Liver (tissue), 3 donors: ENCODE measurements at regions not wholly inside any gene's neighbourhood (a gene's known extent, or its start where the extent isn't known, plus 50 kb on each side); places are given as distances from the start of the nearest gene placed in this dataset.
"Not testable (repeated sequence)": the region's sequence is repeated elsewhere in the genome, so short reads cannot be mapped to it uniquely, and the experiment has no call there.

Experiments used
- CTCF ChIP-seq: fragments of 150-350 bp; IDR thresholded peaks from 2 replicates; pipeline ENCODE4 v1.5.1; 2017; ENCODE audit warnings: improper control_type of control experiment, low read depth, low read length; ENCODE audit not compliant: missing input control
- EGR1 ChIP-seq, 2 donors: IDR thresholded peaks; 2 replicates each; pipeline ENCODE4 v1.6.1; 2016 to 2018; ENCODE audit warnings: antibody characterized with exemption in 2 of 2, low read depth in 2 of 2
- FOXA1 ChIP-seq: IDR thresholded peaks from 2 replicates; pipeline ENCODE4 v1.6.1; 2016; ENCODE audit warnings: antibody characterized with exemption
- GABPA ChIP-seq, 2 donors: IDR thresholded peaks in 1 of 2; conservative IDR thresholded peaks in 1 of 2; 2 replicates each; pipeline ENCODE4 v1.6.1; 2016; ENCODE audit warnings: antibody characterized with exemption in 2 of 2, mild to moderate bottlenecking in 1 of 2, moderate library complexity in 1 of 2
- HNF4A ChIP-seq, 2 donors: conservative IDR thresholded peaks; 2 replicates each; pipeline ENCODE4 v1.6.1; 2016; ENCODE audit warnings: antibody characterized with exemption in 2 of 2, mild to moderate bottlenecking in 2 of 2
- MAX ChIP-seq: IDR thresholded peaks from 2 replicates; pipeline ENCODE4 v1.6.1; 2016; ENCODE audit warnings: antibody characterized with exemption
- RAD21 ChIP-seq, 2 donors: IDR thresholded peaks; 2 replicates each; pipeline ENCODE4 v1.6.1; 2016; ENCODE audit warnings: antibody characterized with exemption in 2 of 2, mild to moderate bottlenecking in 2 of 2
- REST ChIP-seq: IDR thresholded peaks from 2 replicates; pipeline ENCODE4 v1.6.1; 2016; ENCODE audit warnings: antibody characterized with exemption, mild to moderate bottlenecking
- RXRA ChIP-seq, 2 donors: IDR thresholded peaks; 2 replicates each; pipeline ENCODE4 v1.6.1; 2017 to 2018; ENCODE audit warnings: antibody characterized with exemption in 2 of 2, mild to moderate bottlenecking in 1 of 2
- TAF1 ChIP-seq: conservative IDR thresholded peaks from 2 replicates; pipeline ENCODE4 v1.6.1; 2016; ENCODE audit warnings: antibody characterized with exemption, mild to moderate bottlenecking
- ZBTB33 ChIP-seq: IDR thresholded peaks from 2 replicates; pipeline ENCODE4 v1.6.1; 2016; ENCODE audit warnings: antibody characterized with exemption
- TF ChIP-seq, protein P1 (sequence below): IDR thresholded peaks from 2 replicates; pipeline ENCODE4 v1.6.1; 2016; ENCODE audit warnings: antibody characterized with exemption
- donor health status: healthy.
- donor health status: healthy.

- not testable (repeated sequence) for TF ChIP-seq CTCF; HNF4A (conservative IDR thresholded peaks at IDR 0.05); TAF1; RAD21 (IDR thresholded peaks at IDR 0.05); ZBTB33; GABPA (IDR thresholded peaks at IDR 0.05 in 1 of 2, conservative IDR thresholded peaks at IDR 0.05 in 1 of 2); RXRA (IDR thresholded peaks at IDR 0.05); MAX; EGR1 (IDR thresholded peaks at IDR 0.05; ENCODE audit: low read depth in 2 of 2); FOXA1; REST
- TF ChIP-seq, protein P1, sequence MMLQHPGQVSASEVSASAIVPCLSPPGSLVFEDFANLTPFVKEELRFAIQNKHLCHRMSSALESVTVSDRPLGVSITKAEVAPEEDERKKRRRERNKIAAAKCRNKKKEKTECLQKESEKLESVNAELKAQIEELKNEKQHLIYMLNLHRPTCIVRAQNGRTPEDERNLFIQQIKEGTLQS = not testable (repeated sequence)
These were observed 119.3 kb downstream of the NPIPB11 start for GRCh38 chr16:29287246-29287645.
